ENCODE measurements at regions not wholly inside any gene's neighbourhood (a gene's known extent, or its start where the extent isn't known, plus 50 kb on each side); places are given as distances from the start of the nearest gene placed in this dataset.

DNA sequence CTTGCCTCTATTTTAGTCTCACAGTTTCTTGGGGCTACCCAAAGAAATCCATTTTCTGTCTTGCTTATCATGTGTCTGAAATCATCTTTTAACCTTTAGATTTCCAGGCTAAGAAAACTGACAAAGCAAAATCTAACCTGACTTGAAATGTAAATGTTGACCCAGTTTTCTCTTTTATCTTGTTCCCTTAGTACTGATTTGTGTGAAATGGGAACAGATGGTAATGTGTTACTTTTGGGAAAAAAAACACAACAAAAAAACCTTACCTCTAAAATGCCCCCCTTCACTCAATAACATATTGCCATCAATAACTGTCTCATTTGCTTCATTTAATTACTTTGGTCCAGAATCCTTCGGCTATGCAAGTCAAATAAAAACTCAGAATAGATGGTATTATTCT, 383.2 kb upstream of the DCN start:
- 63% methylated on average over 1 of the region's 1 CpG for WGBS, 2 donors (ENCODE audit: low coverage in 1 of 2)
- Histone ChIP-seq H3K9me3 (no peaks in the 10 kb centered on the region), H3K4me3 (no peak overlapping the region), H3K27me3 (no peaks in the 10 kb centered on the region), H3K36me3 (no peaks in the 10 kb centered on the region), H3K27ac (no peak overlapping the region), H3K4me1 (no peaks in the 10 kb centered on the region)
- TF ChIP-seq EP300 (IDR thresholded peaks at IDR 0.05; ENCODE audit: low read depth), result no peak
- DNase-seq, result no peak
- in situ Hi-C loops (cut with MboI; ENCODE audit: low pct_ligation_motif_present in 1 of 4, low pct_unique_long_range_greater_than_20kb in 1 of 4, low sequenced_read_pairs in 3 of 4), result no loop called here
- intact Hi-C loops (cut with DNase I; ENCODE audit: low total_unique reads), result no loop called here

DNA sequence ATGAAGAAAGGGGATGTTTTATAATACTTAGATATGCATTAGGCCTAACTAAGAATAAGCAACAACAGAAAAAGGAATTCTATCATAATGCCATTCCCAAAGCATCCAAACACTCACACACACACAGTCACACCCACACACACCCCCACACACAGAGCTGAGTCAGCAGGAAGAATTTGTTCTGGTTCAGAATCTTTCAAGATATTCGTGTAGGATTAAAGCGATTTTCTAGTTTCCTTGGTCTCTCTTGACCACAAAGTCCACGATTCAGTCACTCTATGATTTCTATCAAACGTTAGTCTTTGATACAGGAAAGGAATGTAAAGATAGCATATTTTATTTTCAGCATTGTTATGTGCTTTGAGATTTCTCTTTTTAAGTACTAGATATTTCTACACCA, 382.6 kb upstream of the DCN start:
- no peak for DNase-seq
- Histone ChIP-seq H3K4me3 (no peak overlapping the region), H3K36me3 (no peaks in the 10 kb centered on the region), H3K9me3 (no peaks in the 10 kb centered on the region), H3K27me3 (no peaks in the 10 kb centered on the region), H3K4me1 (no peaks in the 10 kb centered on the region), H3K27ac (no peak overlapping the region)
- WGBS, 2 donors (ENCODE audit: low coverage in 1 of 2), result 66 to 83% methylated on average over 4 of the region's 4 CpGs
- intact Hi-C loops (cut with DNase I; ENCODE audit: low total_unique reads) (no loop called here), in situ Hi-C loops (cut with MboI; ENCODE audit: low pct_ligation_motif_present in 1 of 4, low pct_unique_long_range_greater_than_20kb in 1 of 4, low sequenced_read_pairs in 3 of 4) (no loop called here)
- TF ChIP-seq, protein P1, sequence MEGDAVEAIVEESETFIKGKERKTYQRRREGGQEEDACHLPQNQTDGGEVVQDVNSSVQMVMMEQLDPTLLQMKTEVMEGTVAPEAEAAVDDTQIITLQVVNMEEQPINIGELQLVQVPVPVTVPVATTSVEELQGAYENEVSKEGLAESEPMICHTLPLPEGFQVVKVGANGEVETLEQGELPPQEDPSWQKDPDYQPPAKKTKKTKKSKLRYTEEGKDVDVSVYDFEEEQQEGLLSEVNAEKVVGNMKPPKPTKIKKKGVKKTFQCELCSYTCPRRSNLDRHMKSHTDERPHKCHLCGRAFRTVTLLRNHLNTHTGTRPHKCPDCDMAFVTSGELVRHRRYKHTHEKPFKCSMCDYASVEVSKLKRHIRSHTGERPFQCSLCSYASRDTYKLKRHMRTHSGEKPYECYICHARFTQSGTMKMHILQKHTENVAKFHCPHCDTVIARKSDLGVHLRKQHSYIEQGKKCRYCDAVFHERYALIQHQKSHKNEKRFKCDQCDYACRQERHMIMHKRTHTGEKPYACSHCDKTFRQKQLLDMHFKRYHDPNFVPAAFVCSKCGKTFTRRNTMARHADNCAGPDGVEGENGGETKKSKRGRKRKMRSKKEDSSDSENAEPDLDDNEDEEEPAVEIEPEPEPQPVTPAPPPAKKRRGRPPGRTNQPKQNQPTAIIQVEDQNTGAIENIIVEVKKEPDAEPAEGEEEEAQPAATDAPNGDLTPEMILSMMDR (IDR thresholded peaks at IDR 0.05), result no peak
- TF ChIP-seq POLR2AphosphoS5 (IDR thresholded peaks at IDR 0.05), result no peak

DNA sequence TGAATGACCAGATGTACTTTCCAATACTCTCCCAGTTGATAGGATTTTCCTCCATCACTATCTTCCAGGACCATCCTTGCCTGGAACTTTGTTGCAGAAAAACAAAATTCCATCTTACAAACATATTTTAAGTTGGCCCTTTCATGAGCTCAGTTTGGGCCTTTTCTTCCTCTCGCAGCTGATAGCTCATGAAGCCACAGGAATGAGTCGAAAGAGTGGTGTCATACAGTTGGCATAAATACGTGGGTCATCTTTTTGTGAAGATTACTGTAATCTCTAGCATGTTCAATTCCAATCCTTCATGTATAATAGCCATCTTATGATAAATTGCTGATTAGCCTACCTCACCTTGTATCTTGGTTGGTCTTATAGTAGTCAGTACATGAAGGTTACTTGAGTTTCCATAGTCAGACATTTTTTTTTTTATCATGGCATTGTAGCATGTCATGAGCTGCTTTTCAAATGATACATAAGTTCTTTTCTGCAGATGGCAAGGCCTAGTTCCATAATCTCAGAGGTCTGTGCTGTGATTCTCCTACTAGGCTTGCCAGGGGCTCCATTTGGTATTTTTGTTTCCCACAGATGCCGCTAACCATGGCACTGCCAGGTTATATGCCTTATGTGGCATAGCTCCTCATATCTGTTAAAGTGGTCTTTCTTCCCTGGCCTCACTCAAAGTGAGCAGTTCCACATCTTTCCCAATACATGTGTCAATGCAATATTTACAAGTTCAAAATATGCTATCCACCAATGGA, 380.6 kb upstream of the DCN start:
- Histone ChIP-seq H3K27me3 (no peaks in the 10 kb centered on the region), H3K27ac (no peak overlapping the region), H3K36me3 (no peaks in the 10 kb centered on the region), H3K9me3 (no peaks in the 10 kb centered on the region), H3K4me3 (no peak overlapping the region), H3K4me1 (no peaks in the 10 kb centered on the region)
- in situ Hi-C loops (cut with MboI; ENCODE audit: low pct_ligation_motif_present in 1 of 4, low pct_unique_long_range_greater_than_20kb in 1 of 4, low sequenced_read_pairs in 3 of 4), result no loop called here
- no peak for DNase-seq
- TF ChIP-seq POLR2A (IDR thresholded peaks at IDR 0.05) (no peak), EP300 (IDR thresholded peaks at IDR 0.05; ENCODE audit: low read depth) (no peak), POLR2AphosphoS5 (IDR thresholded peaks at IDR 0.05) (no peak)
- TF ChIP-seq, protein P1 (IDR thresholded peaks at IDR 0.05), result no peak
- 96 to 97% methylated on average over 3 to 4 of the region's 4 CpGs for WGBS, 2 donors (ENCODE audit: low coverage in 1 of 2)
- intact Hi-C loops (cut with DNase I; ENCODE audit: low total_unique reads), result no loop called here

DNA sequence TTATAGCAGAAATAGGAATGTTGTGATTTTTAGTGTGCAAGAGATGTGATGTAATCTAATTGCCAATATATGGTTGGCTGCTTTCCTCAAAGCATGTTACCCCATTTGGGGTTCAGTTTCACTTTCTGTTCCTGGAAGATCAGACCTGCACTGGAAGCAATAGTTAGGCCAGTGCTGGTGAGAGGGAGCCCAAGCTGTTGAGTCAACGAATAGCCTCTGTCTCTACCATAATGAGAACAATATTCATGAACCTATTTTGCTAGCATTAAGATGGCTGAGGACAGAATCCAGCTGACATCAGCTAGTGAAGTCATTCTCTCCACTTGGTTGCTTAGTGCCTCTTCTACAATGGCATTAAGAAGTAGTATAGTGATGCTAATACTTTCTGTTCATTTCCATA, 379.9 kb upstream of the DCN start:
- H3K27me3 ChIP-seq, result no peaks in the 10 kb centered on the region
- DNase-seq, result no peak
- H3K27ac ChIP-seq, result no peak overlapping the region
- WGBS, 2 donors (ENCODE audit: low coverage in 1 of 2), result 75% methylated on average over 1 of the region's 1 CpG; no CpG with 5 or more reads in 1 of the 2 donors
- no peaks in the 10 kb centered on the region for H3K4me1 ChIP-seq
- intact Hi-C loops (cut with DNase I; ENCODE audit: low total_unique reads) (no loop called here), in situ Hi-C loops (cut with MboI; ENCODE audit: low pct_ligation_motif_present in 1 of 4, low pct_unique_long_range_greater_than_20kb in 1 of 4, low sequenced_read_pairs in 3 of 4) (no loop called here)
- TF ChIP-seq EP300 (IDR thresholded peaks at IDR 0.05; ENCODE audit: low read depth) (no peak), POLR2A (IDR thresholded peaks at IDR 0.05) (no peak), POLR2AphosphoS5 (IDR thresholded peaks at IDR 0.05) (no peak)
- TF ChIP-seq, protein P1 (IDR thresholded peaks at IDR 0.05), result no peak
- H3K4me3 ChIP-seq, result no peak overlapping the region
- no peaks in the 10 kb centered on the region for H3K36me3 ChIP-seq
- no peaks in the 10 kb centered on the region for H3K9me3 ChIP-seq

DNA sequence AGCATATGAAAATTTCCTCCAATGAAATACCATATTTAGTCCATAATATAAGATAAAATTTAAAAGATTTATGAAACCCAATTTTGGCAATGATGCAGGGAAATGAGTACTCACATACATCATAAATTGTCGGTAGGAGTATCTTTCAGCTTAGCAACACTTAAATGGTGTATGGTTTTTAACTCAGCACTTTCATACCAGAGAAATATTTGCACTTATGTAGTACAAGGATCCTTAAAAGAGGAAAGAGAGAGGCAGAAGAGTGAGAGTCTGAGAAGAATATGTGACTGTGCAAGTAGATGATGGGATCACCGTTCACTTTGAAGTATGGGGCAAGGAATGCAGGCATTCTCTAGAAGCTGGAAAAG, 379.3 kb upstream of the DCN start:
- Histone ChIP-seq H3K9me3 (no peaks in the 10 kb centered on the region), H3K4me3 (no peak overlapping the region), H3K4me1 (no peaks in the 10 kb centered on the region), H3K27ac (no peak overlapping the region), H3K27me3 (no peaks in the 10 kb centered on the region), H3K36me3 (no peaks in the 10 kb centered on the region)
- in situ Hi-C loops (cut with MboI; ENCODE audit: low pct_ligation_motif_present in 1 of 4, low pct_unique_long_range_greater_than_20kb in 1 of 4, low sequenced_read_pairs in 3 of 4), result no loop called here
- DNase-seq, result no peak
- 80 to 83% methylated on average over 2 of the region's 2 CpGs for WGBS, 2 donors (ENCODE audit: low coverage in 1 of 2)
- TF ChIP-seq, protein P1 (IDR thresholded peaks at IDR 0.05), result no peak
- TF ChIP-seq POLR2AphosphoS5 (IDR thresholded peaks at IDR 0.05) (no peak), EP300 (IDR thresholded peaks at IDR 0.05; ENCODE audit: low read depth) (no peak), POLR2A (IDR thresholded peaks at IDR 0.05) (no peak)
- intact Hi-C loops (cut with DNase I; ENCODE audit: low total_unique reads), result no loop called here
